ENCODE measurements at regions not wholly inside any gene's neighbourhood (a gene's known extent, or its start where the extent isn't known, plus 50 kb on each side); places are given as distances from the start of the nearest gene placed in this dataset.

DNA sequence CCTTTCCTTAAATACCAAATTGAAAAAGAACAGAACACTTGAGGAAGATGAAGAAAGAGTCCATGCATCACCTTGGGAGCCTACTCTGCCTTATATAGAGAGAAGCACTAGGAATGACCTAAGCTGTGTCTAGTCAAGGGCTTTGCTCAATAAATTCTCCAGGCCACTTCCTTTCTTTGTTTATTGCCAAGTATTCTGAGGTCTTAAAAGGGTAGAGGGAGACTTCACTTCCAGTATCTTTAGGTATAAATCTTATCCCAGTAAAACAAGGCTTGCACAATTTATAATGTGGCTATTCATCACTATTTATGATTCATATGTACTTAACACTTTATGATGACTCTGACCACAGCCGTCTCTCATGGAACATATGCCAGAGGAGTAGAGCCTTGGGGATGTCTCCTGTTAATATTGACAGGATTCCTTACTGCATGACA, 85.1 kb upstream of the ARHGAP5 start:
- CTCF ChIA-PET (ENCODE audit: low intra/inter-chr PET ratio): no interaction called here
- ATAC-seq: no peak
- intact Hi-C loops (cut with micrococcal nuclease): no loop called here
- TF ChIP-seq TCF15 (CRISPR knock-in tag; IDR thresholded peaks at IDR 0.05) (no peak), NR2F6 (CRISPR knock-in tag; IDR thresholded peaks at IDR 0.05) (no peak), ZKSCAN1 (IDR thresholded peaks at IDR 0.05; ENCODE audit: low read depth, low read length) (no peak), ZNF347 (CRISPR knock-in tag; IDR thresholded peaks at IDR 0.05; ENCODE audit: low read depth) (no peak), ZNF75A (CRISPR knock-in tag; IDR thresholded peaks at IDR 0.05) (no peak), ZBTB49 (CRISPR knock-in tag; IDR thresholded peaks at IDR 0.05; ENCODE audit: borderline replicate concordance) (no peak), XRCC4 (IDR thresholded peaks at IDR 0.05; ENCODE audit: extremely low read depth, insufficient read depth, insufficient read length) (no peak), ZNF311 (CRISPR knock-in tag; IDR thresholded peaks at IDR 0.05) (no peak), E2F8 (IDR thresholded peaks at IDR 0.05; ENCODE audit: low read depth, partially characterized antibody) (no peak), MBD2 (IDR thresholded peaks at IDR 0.05; ENCODE audit: borderline replicate concordance, low read depth) (no peak), BRD9 (IDR thresholded peaks at IDR 0.05; ENCODE audit: low read depth, partially characterized antibody) (no peak), STAT6 (CRISPR knock-in tag; IDR thresholded peaks at IDR 0.05) (no peak)

More for the DNA sequence above, 85.1 kb upstream of the ARHGAP5 start:
- 56% methylated on average over 1 of the region's 1 CpG for WGBS (ENCODE audit: insufficient coverage, low coverage, missing lambda C conversion rate)
- H3K9me3 ChIP-seq (replicated peaks; ENCODE audit: control insufficient read depth, insufficient read depth, low read depth, low read length): no peaks in the 10 kb centered on the region
- H3K27me3 ChIP-seq (ENCODE audit: control insufficient read depth in 2 of 2, insufficient read depth in 2 of 2, low read length in 2 of 2): no peaks in the 10 kb centered on the region
- no peak overlapping the region for H2AFZ ChIP-seq (ENCODE audit: low read depth, low read length)
- in situ Hi-C loops (cut with MboI): no loop called here
- H3K9me1 ChIP-seq (ENCODE audit: control insufficient read depth, insufficient read depth, low read length): no peaks in the 10 kb centered on the region
- H3K79me2 ChIP-seq (ENCODE audit: control insufficient read depth, insufficient read depth, low read length): no peaks in the 10 kb centered on the region
- DNase-seq (ENCODE audit: extremely low read depth in 1 of 4, low spot score in 3 of 4) (no peak), FAIRE-seq (no peak)
- no peak overlapping the region for H3K9ac ChIP-seq (ENCODE audit: insufficient read depth in 1 of 2, low read depth in 2 of 2, low read length in 2 of 2)
- no peak overlapping the region for H3K27ac ChIP-seq (ENCODE audit: extremely low read depth, low read depth, low read length)
- BruUV-seq (replicated peaks): no TSS peak
- H3K4me3 ChIP-seq: no peak overlapping the region
- H4K20me1 ChIP-seq (replicated peaks; ENCODE audit: control insufficient read depth, insufficient read depth, low read length): no peaks in the 10 kb centered on the region
- POLR2A ChIA-PET: no interaction called here
- H3K36me3 ChIP-seq (ENCODE audit: control insufficient read depth, insufficient read depth, low read length): no peaks in the 10 kb centered on the region
- H3K4me1 ChIP-seq (replicated peaks in 1 of 2; ENCODE audit: control insufficient read depth in 2 of 2, insufficient read depth in 2 of 2, low read length in 2 of 2): peaks cover 0 to 3% of the 10 kb centered on the region in 2 experiments; a peak in 1 of 5 replicates
- no peak overlapping the region for H3K4me2 ChIP-seq (ENCODE audit: insufficient read depth, low read length)
